Mammary epithelial cell (primary cell): ENCODE measurements at regions not wholly inside any gene's neighbourhood (a gene's known extent, or its start where the extent isn't known, plus 50 kb on each side); places are given as distances from the start of the nearest gene placed in this dataset.

Experiments
- EZH2 ChIP-seq: IDR thresholded peaks from 2 replicates; pipeline ENCODE4 v1.6.1; 2012; ENCODE audit warnings: low read length, inconsistent platforms, borderline replicate concordance
- TF ChIP-seq, protein P1 (sequence below), 2 donors: IDR thresholded peaks in 1 of 2; conservative IDR thresholded peaks in 1 of 2; 2 replicates each; pipeline ENCODE4 v1.5.1; 2011 to 2012; ENCODE audit warnings: inconsistent platforms in 2 of 2, low read length in 2 of 2, mild to moderate bottlenecking in 2 of 2, control low read depth in 1 of 2, low read depth in 1 of 2; ENCODE audit not compliant: insufficient read depth in 1 of 2; ENCODE audit errors: extremely low read depth in 1 of 2

DNA sequence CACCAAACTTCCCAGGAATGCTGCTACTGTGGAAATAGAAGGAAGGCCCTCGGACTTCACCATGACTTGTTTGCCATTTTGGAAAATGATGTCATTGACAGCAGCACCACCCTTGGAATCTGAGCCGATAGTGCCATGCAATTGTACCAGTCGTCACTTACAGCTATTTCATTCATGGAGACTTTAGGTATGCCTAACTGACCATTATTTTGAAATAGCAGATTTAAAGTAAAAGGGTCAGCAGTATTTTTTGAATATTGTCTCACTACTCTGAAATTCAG, 66.0 kb upstream of the ARL8B start:
- TF ChIP-seq, protein P1, sequence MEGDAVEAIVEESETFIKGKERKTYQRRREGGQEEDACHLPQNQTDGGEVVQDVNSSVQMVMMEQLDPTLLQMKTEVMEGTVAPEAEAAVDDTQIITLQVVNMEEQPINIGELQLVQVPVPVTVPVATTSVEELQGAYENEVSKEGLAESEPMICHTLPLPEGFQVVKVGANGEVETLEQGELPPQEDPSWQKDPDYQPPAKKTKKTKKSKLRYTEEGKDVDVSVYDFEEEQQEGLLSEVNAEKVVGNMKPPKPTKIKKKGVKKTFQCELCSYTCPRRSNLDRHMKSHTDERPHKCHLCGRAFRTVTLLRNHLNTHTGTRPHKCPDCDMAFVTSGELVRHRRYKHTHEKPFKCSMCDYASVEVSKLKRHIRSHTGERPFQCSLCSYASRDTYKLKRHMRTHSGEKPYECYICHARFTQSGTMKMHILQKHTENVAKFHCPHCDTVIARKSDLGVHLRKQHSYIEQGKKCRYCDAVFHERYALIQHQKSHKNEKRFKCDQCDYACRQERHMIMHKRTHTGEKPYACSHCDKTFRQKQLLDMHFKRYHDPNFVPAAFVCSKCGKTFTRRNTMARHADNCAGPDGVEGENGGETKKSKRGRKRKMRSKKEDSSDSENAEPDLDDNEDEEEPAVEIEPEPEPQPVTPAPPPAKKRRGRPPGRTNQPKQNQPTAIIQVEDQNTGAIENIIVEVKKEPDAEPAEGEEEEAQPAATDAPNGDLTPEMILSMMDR (conservative IDR thresholded peaks at IDR 0.05 in 1 of 2, IDR thresholded peaks at IDR 0.05 in 1 of 2; ENCODE audit: extremely low read depth in 1 of 2, insufficient read depth in 1 of 2, low read depth in 1 of 2, low read length in 2 of 2): no peak
- no peak for TF ChIP-seq EZH2
